Stimulated activated CD8-positive, alpha-beta memory T cell treated with anti-CD3 and anti-CD28 coated beads, Interleukin-7, amount 100 ng/mL, for 24 hours (primary cell): ENCODE measurements at regions not wholly inside any gene's neighbourhood (a gene's known extent, or its start where the extent isn't known, plus 50 kb on each side); places are given as distances from the start of the nearest gene placed in this dataset.

Experiments used
- DNase-seq: peaks from one replicate; pipeline ENCODE4 v3.0.0-alpha.2; 2020; ENCODE audit warnings: low read depth

- no peak for DNase-seq
These were observed 754.4 kb upstream of the MARCKS start for GRCh38 chr6:113102761-113103160.

GRCh38 chr6:113103634-113104361 lies 753.3 kb upstream of the MARCKS start:
- DNase-seq = no peak

- DNase-seq = no peak
These were observed 752.6 kb upstream of the MARCKS start for GRCh38 chr6:113104541-113104940.

- no peak for DNase-seq
These were observed 752.2 kb upstream of the MARCKS start for GRCh38 chr6:113104951-113105350.

GRCh38 chr6:113110211-113110610 lies 746.9 kb upstream of the MARCKS start:
- no peak for DNase-seq

GRCh38 chr6:113111550-113111949 lies 745.6 kb upstream of the MARCKS start:
- no peak for DNase-seq

GRCh38 chr6:113112086-113112485 lies 745.1 kb upstream of the MARCKS start:
- no peak for DNase-seq

GRCh38 chr6:113115196-113115595 lies 741.9 kb upstream of the MARCKS start:
- no peak for DNase-seq

- no peak for DNase-seq
These were observed 736.9 kb upstream of the MARCKS start for GRCh38 chr6:113120224-113120581.

- DNase-seq = no peak
These were observed 736.4 kb upstream of the MARCKS start for GRCh38 chr6:113120582-113121285.

DNA sequence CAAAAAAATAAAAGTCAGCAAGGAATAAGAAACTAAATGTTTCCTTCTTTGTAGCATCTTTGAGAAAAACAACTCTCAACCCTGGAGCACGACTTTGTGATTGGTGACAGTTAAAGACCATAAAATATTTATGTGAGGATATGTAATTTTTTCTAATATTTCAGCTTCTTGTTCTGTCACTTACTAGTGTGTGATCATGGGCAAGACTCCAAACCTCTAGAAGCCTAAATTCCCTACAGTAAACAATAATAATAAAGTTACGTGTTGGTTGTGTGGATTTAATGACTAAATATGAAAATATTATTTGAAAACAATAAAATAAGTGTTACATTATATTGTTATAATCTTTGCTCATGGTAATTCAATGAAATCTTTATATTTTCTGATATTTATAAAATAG lies 735.6 kb upstream of the MARCKS start:
- DNase-seq = no peak

GRCh38 chr6:113122060-113122459 lies 735.1 kb upstream of the MARCKS start:
- DNase-seq = no peak

GRCh38 chr6:113125626-113126025 lies 731.5 kb upstream of the MARCKS start:
- no peak for DNase-seq

GRCh38 chr6:113127786-113128419 lies 729.2 kb upstream of the MARCKS start:
- no peak for DNase-seq

DNA sequence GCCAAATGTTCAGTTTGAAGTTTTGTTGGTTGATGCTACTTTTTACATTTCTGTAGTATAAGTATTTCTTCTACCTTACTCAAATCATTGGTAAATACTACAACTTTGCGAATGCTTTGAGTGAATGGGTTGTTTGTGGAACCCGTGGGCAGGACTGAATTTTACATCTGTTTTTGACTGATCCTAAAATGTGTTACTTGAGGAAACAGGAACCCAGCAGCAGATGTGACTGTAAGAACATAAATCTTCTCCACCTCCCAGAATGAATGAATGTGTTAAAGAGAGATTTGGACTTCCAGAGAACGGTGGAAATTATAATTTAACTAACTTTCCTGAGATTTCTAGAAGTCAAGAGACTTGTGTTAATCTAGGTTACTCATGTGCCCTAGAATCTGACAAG lies 728.5 kb upstream of the MARCKS start:
- DNase-seq = no peak

- DNase-seq = no peak
These were observed 727.2 kb upstream of the MARCKS start for GRCh38 chr6:113129991-113130390.

DNA sequence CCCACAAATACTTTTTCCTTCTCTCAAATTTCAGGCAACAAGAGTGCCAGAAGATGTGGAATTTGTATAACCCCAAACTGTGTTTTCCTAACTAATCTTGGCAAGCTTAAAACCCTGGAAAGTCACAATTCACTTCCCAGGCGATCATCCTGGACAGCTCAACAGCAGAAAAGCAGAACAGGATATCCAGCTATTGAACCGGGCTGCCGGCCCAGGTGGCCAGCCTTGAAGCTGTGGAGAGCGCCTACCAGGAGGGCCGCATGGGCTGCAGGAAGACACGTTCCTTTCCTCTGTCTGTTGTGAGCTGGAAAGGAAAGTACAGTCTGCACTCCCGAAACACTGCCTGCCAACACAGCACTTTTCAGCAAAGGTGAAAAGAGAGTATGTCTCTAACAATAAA lies 719.7 kb upstream of the MARCKS start:
- no peak for DNase-seq

- DNase-seq = no peak
These were observed 716.4 kb upstream of the MARCKS start for GRCh38 chr6:113140721-113141120.

- no peak for DNase-seq
These were observed 715.2 kb upstream of the MARCKS start for GRCh38 chr6:113141901-113142300.

GRCh38 chr6:113142671-113143174 lies 714.4 kb upstream of the MARCKS start:
- no peak for DNase-seq

DNA sequence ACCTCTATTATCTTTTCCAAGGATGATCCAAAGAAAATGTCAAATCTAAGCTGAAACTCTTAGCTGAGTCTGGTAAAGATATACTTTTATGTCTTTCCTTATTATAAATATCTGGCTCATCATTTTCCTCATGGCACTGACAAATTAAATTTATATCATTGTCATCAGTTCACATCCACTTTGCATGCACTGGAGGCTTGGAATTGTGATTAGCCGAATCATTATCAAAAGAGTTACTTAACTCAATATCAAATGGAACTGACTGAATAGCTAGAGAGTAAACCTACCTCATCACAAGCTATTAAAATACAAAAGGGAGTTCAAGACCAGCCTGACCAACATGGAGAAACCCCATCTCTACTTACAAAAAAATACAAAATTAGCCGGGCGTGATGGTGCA lies 713.9 kb upstream of the MARCKS start:
- no peak for DNase-seq

DNA sequence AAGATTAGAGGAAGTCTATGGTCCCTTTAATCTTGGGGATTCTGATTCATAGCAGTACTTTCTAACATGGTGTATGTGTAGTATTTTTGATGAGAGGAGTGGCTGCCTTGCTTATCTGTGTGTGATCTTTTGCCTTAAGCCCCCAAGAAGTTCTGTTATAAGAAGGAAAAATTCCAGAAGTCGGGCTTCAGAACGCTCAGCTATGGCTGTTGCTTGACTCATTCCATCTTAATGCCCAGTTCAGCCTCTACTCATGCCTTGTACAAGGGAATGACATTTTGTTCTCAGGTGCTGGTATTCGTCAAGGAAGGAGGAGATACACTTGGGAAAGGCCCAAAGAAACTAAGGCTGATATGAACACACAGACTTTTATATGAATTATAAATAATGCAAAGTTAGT lies 713.0 kb upstream of the MARCKS start:
- no peak for DNase-seq

DNA sequence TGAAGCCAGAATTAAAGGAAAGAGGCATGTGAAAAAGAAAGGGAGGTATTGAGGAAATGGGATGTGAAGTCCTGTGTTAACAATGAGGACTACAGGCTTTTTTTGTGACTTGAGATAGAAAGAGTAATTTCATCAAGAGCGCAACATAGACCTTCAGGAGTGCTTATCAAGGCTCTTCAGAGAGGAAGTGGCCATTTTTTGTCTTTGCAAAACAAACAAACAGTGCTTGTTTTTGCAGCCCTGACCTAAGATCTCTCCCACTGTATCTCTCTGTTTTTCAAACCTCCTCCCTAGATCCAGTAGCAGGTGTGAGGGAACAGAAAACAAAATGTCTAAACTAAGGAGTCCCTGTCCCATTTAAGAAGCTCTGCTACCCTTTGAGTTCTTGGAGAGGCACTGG lies 710.3 kb upstream of the MARCKS start:
- DNase-seq = no peak
